Mesodermal cell (in vitro differentiated cells): ENCODE measurements at regions not wholly inside any gene's neighbourhood (a gene's known extent, or its start where the extent isn't known, plus 50 kb on each side); places are given as distances from the start of the nearest gene placed in this dataset.

Source experiments
- H3K27ac ChIP-seq: 2 replicates; pipeline ENCODE4 v1.7.0; 2013; ENCODE audit warnings: mild to moderate bottlenecking, low read depth, low read length, moderate library complexity; ENCODE audit not compliant: severe bottlenecking
- H3K36me3 ChIP-seq: 2 replicates; pipeline ENCODE4 v1.7.1; 2013; ENCODE audit warnings: mild to moderate bottlenecking, low read length, moderate library complexity; ENCODE audit not compliant: control insufficient read depth, insufficient read depth
- H3K4me1 ChIP-seq: one replicate; pipeline ENCODE4 v1.7.1; 2013; ENCODE audit warnings: mild to moderate bottlenecking, low read length; ENCODE audit not compliant: insufficient read depth, control insufficient read depth, poor library complexity, severe bottlenecking
- H3K4me3 ChIP-seq: 2 replicates; pipeline ENCODE4 v1.7.0; 2013; ENCODE audit warnings: low read length, control low read depth, mild to moderate bottlenecking; ENCODE audit not compliant: insufficient read depth, poor library complexity, severe bottlenecking; ENCODE audit errors: extremely low read depth
- H3K9me3 ChIP-seq: 2 replicates; pipeline ENCODE4 v1.7.1; 2013; ENCODE audit warnings: mild to moderate bottlenecking, low read length, moderate library complexity; ENCODE audit not compliant: control insufficient read depth
- WGBS, 2 experiments: methylation state at CpG; one replicate each; pipeline ENCODE4 v1.1.5; 2013; ENCODE audit warnings: missing lambda C conversion rate in 2 of 2; ENCODE audit not compliant: insufficient coverage in 2 of 2; 5-methylcytosine and 5-hydroxymethylcytosine counted together

GRCh38 chr14:101129521-101130167 is 226.1 kb upstream of the RTL1 start:
- H3K4me3 ChIP-seq = no peak overlapping the region
- 86 to 88% methylated on average over 4 of the region's 6 CpGs for WGBS, 2 experiments
- no peak overlapping the region for H3K27ac ChIP-seq
- no peaks in the 10 kb centered on the region for H3K4me1 ChIP-seq
- no peaks in the 10 kb centered on the region for H3K36me3 ChIP-seq
- H3K9me3 ChIP-seq = no peaks in the 10 kb centered on the region

GRCh38 chr14:101130861-101131260 is 227.3 kb upstream of the RTL1 start:
- no peaks in the 10 kb centered on the region for H3K36me3 ChIP-seq
- no peak overlapping the region for H3K4me3 ChIP-seq
- no peaks in the 10 kb centered on the region for H3K9me3 ChIP-seq
- WGBS, 2 experiments = 84 to 91% methylated on average over 5 to 6 of the region's 6 CpGs
- no peaks in the 10 kb centered on the region for H3K4me1 ChIP-seq
- H3K27ac ChIP-seq = no peak overlapping the region

- Histone ChIP-seq H3K27ac (no peak overlapping the region), H3K4me1 (no peaks in the 10 kb centered on the region), H3K9me3 (no peaks in the 10 kb centered on the region), H3K36me3 (no peaks in the 10 kb centered on the region), H3K4me3 (no peak overlapping the region)
- 49 to 50% methylated on average over 6 to 7 of the region's 7 CpGs for WGBS, 2 experiments
Observed at GRCh38 chr14:101131451-101131916, 228.0 kb upstream of the RTL1 start.

- Histone ChIP-seq H3K27ac (no peak overlapping the region), H3K36me3 (no peaks in the 10 kb centered on the region), H3K4me1 (no peaks in the 10 kb centered on the region), H3K4me3 (no peak overlapping the region), H3K9me3 (no peaks in the 10 kb centered on the region)
- WGBS, 2 experiments = 74 to 75% methylated on average over 10 of the region's 10 CpGs
Observed at GRCh38 chr14:101132051-101132571, 228.6 kb upstream of the RTL1 start.

- H3K36me3 ChIP-seq = no peaks in the 10 kb centered on the region
- WGBS, 2 experiments = 92 to 94% methylated on average over 2 to 3 of the region's 7 CpGs
- no peak overlapping the region for H3K27ac ChIP-seq
- no peaks in the 10 kb centered on the region for H3K9me3 ChIP-seq
- no peak overlapping the region for H3K4me3 ChIP-seq
- no peaks in the 10 kb centered on the region for H3K4me1 ChIP-seq
Observed at GRCh38 chr14:101132588-101132987, 229.1 kb upstream of the RTL1 start.

- Histone ChIP-seq H3K36me3 (no peaks in the 10 kb centered on the region), H3K4me3 (no peak overlapping the region), H3K4me1 (no peaks in the 10 kb centered on the region), H3K27ac (no peak overlapping the region), H3K9me3 (no peaks in the 10 kb centered on the region)
- WGBS, 2 experiments = 95 to 96% methylated on average over 5 to 8 of the region's 8 CpGs
Observed at GRCh38 chr14:101133068-101133467, 229.5 kb upstream of the RTL1 start.

- no peaks in the 10 kb centered on the region for H3K9me3 ChIP-seq
- no peaks in the 10 kb centered on the region for H3K4me1 ChIP-seq
- H3K27ac ChIP-seq = no peak overlapping the region
- H3K36me3 ChIP-seq = no peaks in the 10 kb centered on the region
- H3K4me3 ChIP-seq = no peak overlapping the region
- 77 to 90% methylated on average over 8 to 11 of the region's 12 CpGs for WGBS, 2 experiments
Observed at GRCh38 chr14:101134161-101134631, 230.7 kb upstream of the RTL1 start.

- H3K4me3 ChIP-seq = no peak overlapping the region
- H3K27ac ChIP-seq = no peak overlapping the region
- H3K36me3 ChIP-seq = no peaks in the 10 kb centered on the region
- 81 to 91% methylated on average over 10 of the region's 13 CpGs for WGBS, 2 experiments
- no peaks in the 10 kb centered on the region for H3K4me1 ChIP-seq
- no peaks in the 10 kb centered on the region for H3K9me3 ChIP-seq
Observed at GRCh38 chr14:101134851-101135433, 231.4 kb upstream of the RTL1 start.

- WGBS, 2 experiments = 89% methylated on average over 9 to 10 of the region's 10 CpGs
- Histone ChIP-seq H3K36me3 (no peaks in the 10 kb centered on the region), H3K9me3 (no peaks in the 10 kb centered on the region), H3K4me1 (no peaks in the 10 kb centered on the region), H3K27ac (no peak overlapping the region), H3K4me3 (no peak overlapping the region)
Observed at GRCh38 chr14:101135796-101136742, 232.5 kb upstream of the RTL1 start.

GRCh38 chr14:101137234-101137633 is 233.7 kb upstream of the RTL1 start:
- WGBS, 2 experiments = 87 to 99% methylated on average over 3 to 5 of the region's 7 CpGs
- no peaks in the 10 kb centered on the region for H3K4me1 ChIP-seq
- H3K4me3 ChIP-seq = no peak overlapping the region
- no peak overlapping the region for H3K27ac ChIP-seq
- no peaks in the 10 kb centered on the region for H3K9me3 ChIP-seq
- no peaks in the 10 kb centered on the region for H3K36me3 ChIP-seq
